Stimulated activated CD8-positive, alpha-beta memory T cell treated with anti-CD3 and anti-CD28 coated beads, Interleukin-4, amount 100 ng/mL, for 1 hour (primary cell): ENCODE measurements at regions not wholly inside any gene's neighbourhood (a gene's known extent, or its start where the extent isn't known, plus 50 kb on each side); places are given as distances from the start of the nearest gene placed in this dataset.
"Not testable (repeated sequence)": the region's sequence is repeated elsewhere in the genome, so short reads cannot be mapped to it uniquely, and the experiment has no call there.

ENCODE experiments used
- DNase-seq, 2 donors: peaks; one replicate each; pipeline ENCODE4 v3.0.0-alpha.2; 2020; ENCODE audit warnings: low read depth in 2 of 2, low spot score in 1 of 2

- no peak for DNase-seq
These were observed 52.7 kb upstream of the LARP1 start for GRCh38 chr5:154702477-154702876.

- not testable (repeated sequence) for DNase-seq
These were observed 53.5 kb upstream of the LARP1 start for GRCh38 chr5:154701725-154702124.

GRCh38 chr5:154701181-154701580 is 54.0 kb upstream of the LARP1 start:
- DNase-seq = no peak

GRCh38 chr5:154700289-154700928 is 54.8 kb upstream of the LARP1 start:
- DNase-seq = not testable (repeated sequence)

- DNase-seq = no peak
These were observed 56.4 kb upstream of the LARP1 start for GRCh38 chr5:154698763-154699162.

GRCh38 chr5:154697371-154697770 is 57.8 kb upstream of the LARP1 start:
- DNase-seq = no peak

- no peak for DNase-seq
These were observed 58.3 kb upstream of the LARP1 start for GRCh38 chr5:154696891-154697290.

GRCh38 chr5:154694159-154694558 is 61.0 kb upstream of the LARP1 start:
- no peak for DNase-seq

GRCh38 chr5:154690488-154690887 is 64.7 kb upstream of the LARP1 start:
- DNase-seq = no peak

- DNase-seq = no peak
These were observed 68.7 kb upstream of the LARP1 start for GRCh38 chr5:154686490-154686889.

GRCh38 chr5:154683101-154683880 is 71.9 kb upstream of the LARP1 start:
- DNase-seq = no peak

GRCh38 chr5:154679501-154679900 is 75.7 kb upstream of the LARP1 start:
- no peak for DNase-seq

GRCh38 chr5:154677921-154678320 is 77.3 kb upstream of the LARP1 start:
- no peak for DNase-seq

GRCh38 chr5:154676508-154676907 is 78.7 kb upstream of the LARP1 start:
- DNase-seq = no peak

GRCh38 chr5:154674029-154674428 is 81.1 kb upstream of the LARP1 start:
- DNase-seq = no peak

GRCh38 chr5:154673506-154673905 is 81.7 kb upstream of the LARP1 start:
- no peak for DNase-seq

GRCh38 chr5:154669913-154670312 is 85.3 kb upstream of the LARP1 start:
- not testable (repeated sequence) for DNase-seq

GRCh38 chr5:154669402-154669801 is 85.8 kb upstream of the LARP1 start:
- no peak for DNase-seq

- no peak for DNase-seq
These were observed 90.3 kb upstream of the LARP1 start for GRCh38 chr5:154664869-154665268.

GRCh38 chr5:154663424-154663823 is 91.8 kb upstream of the LARP1 start:
- DNase-seq = no peak

- DNase-seq = no peak
These were observed 100.4 kb upstream of the LARP1 start for GRCh38 chr5:154654486-154655371.
